ENCODE measurements at regions not wholly inside any gene's neighbourhood (a gene's known extent, or its start where the extent isn't known, plus 50 kb on each side); places are given as distances from the start of the nearest gene placed in this dataset.
"Not testable (repeated sequence)": the region's sequence is repeated elsewhere in the genome, so short reads cannot be mapped to it uniquely, and the experiment has no call there.

DNA sequence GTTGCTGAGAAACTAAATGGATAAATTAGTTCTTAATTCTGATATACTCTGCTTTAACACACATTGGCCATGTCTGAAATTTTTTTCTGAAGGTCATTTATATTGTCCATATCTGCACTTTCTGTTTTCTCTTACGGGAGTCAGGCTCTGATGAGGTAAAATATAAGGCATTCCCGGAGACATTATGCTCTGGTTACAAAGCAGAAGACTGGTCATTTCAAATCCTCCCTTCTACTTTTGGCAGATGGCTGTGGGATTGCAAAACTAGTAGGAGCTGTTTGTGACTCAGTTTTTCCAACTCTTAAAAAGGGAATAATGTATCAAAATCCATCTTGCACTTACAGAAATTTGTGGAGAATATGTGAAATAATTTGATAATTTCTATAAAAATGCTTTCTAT, 92.2 kb upstream of the CPHXL start:
- H3K36me3 ChIP-seq (ENCODE audit: insufficient read depth, low read length) = no peaks in the 10 kb centered on the region
- H3K9me2 ChIP-seq (ENCODE audit: insufficient read depth, low read length) = no peaks in the 10 kb centered on the region
- H3K27ac ChIP-seq (ENCODE audit: low read depth, low read length, poor library complexity, severe bottlenecking) = no peak overlapping the region
- TF ChIP-seq EZH2phosphoT487 (IDR thresholded peaks at IDR 0.05; ENCODE audit: borderline replicate concordance, low read depth, low read length) = no peak
- TF ChIP-seq, protein P1, sequence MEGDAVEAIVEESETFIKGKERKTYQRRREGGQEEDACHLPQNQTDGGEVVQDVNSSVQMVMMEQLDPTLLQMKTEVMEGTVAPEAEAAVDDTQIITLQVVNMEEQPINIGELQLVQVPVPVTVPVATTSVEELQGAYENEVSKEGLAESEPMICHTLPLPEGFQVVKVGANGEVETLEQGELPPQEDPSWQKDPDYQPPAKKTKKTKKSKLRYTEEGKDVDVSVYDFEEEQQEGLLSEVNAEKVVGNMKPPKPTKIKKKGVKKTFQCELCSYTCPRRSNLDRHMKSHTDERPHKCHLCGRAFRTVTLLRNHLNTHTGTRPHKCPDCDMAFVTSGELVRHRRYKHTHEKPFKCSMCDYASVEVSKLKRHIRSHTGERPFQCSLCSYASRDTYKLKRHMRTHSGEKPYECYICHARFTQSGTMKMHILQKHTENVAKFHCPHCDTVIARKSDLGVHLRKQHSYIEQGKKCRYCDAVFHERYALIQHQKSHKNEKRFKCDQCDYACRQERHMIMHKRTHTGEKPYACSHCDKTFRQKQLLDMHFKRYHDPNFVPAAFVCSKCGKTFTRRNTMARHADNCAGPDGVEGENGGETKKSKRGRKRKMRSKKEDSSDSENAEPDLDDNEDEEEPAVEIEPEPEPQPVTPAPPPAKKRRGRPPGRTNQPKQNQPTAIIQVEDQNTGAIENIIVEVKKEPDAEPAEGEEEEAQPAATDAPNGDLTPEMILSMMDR (conservative IDR thresholded peaks at IDR 0.05; ENCODE audit: low read length) = no peak
- intact Hi-C loops (cut with micrococcal nuclease; ENCODE audit: unreplicated experiment) = no loop called here
- no peaks in the 10 kb centered on the region for H3K4me1 ChIP-seq (ENCODE audit: insufficient read depth, low read length, poor library complexity, severe bottlenecking)
- no peak for DNase-seq (ENCODE audit: low spot score)
- H3K9me3 ChIP-seq (ENCODE audit: low read length) = no peaks in the 10 kb centered on the region
- H4K20me1 ChIP-seq (ENCODE audit: insufficient read depth, low read length) = no peaks in the 10 kb centered on the region
- ChIA-PET CTCF (ENCODE audit: unreplicated experiment) (no interaction called here), POLR2A (interaction anchor here (0.9 kb wide), 1 partner anchor 10 kb away, joined by 4 read pairs; no protein-coding TSS in a partner anchor)
- no TSS peak for BruUV-seq (replicated peaks)
- no peak overlapping the region for H2AFZ ChIP-seq (ENCODE audit: low read length)
- no peaks in the 10 kb centered on the region for H3K79me2 ChIP-seq (ENCODE audit: insufficient read depth, low read depth, low read length)
- no peak overlapping the region for H3K4me2 ChIP-seq (ENCODE audit: low read length)
- no peak overlapping the region for H3K4me3 ChIP-seq (ENCODE audit: low read depth, low read length, poor library complexity, severe bottlenecking)

DNA sequence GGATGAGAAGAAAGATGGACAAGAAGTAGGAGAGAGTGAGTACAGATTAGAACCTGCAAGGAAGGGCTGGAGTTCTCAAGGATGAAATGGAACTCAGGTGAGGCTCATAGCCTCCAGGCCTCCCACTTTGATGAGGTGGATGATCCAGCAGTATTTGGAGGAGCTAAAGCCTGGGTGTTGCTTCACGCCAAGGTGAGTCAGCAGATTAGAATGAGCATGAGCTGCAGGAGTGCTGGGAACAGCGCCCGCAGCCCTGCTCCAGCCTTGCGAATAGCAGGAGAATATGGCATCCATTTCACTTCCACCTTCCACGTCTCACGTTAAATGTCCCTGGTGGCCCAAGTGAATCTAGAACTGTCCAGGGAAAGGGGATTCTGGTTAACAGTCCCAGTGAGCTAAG, 94.4 kb upstream of the CPHXL start:
- no peaks in the 10 kb centered on the region for H3K9me2 ChIP-seq (ENCODE audit: insufficient read depth, low read length)
- CTCF ChIA-PET (ENCODE audit: unreplicated experiment) = no interaction called here
- H3K4me3 ChIP-seq (ENCODE audit: low read depth, low read length, poor library complexity, severe bottlenecking) = no peak overlapping the region
- DNase-seq (ENCODE audit: low spot score) = no peak
- no peak overlapping the region for H2AFZ ChIP-seq (ENCODE audit: low read length)
- POLR2A ChIA-PET = interaction anchor here (0.6 to 1.2 kb wide), 2 partner anchors 9 to 1571 kb away, joined by 3 read pairs; no protein-coding TSS in a partner anchor
- H3K36me3 ChIP-seq (ENCODE audit: insufficient read depth, low read length) = no peaks in the 10 kb centered on the region
- intact Hi-C loops (cut with micrococcal nuclease; ENCODE audit: unreplicated experiment) = no loop called here
- no TSS peak for BruUV-seq (replicated peaks)
- H3K27ac ChIP-seq (ENCODE audit: low read depth, low read length, poor library complexity, severe bottlenecking) = no peak overlapping the region
- H3K4me1 ChIP-seq (ENCODE audit: insufficient read depth, low read length, poor library complexity, severe bottlenecking) = no peaks in the 10 kb centered on the region
- TF ChIP-seq EZH2phosphoT487 (IDR thresholded peaks at IDR 0.05; ENCODE audit: borderline replicate concordance, low read depth, low read length) = no peak
- TF ChIP-seq, protein P1 (conservative IDR thresholded peaks at IDR 0.05; ENCODE audit: low read length) = no peak
- H3K79me2 ChIP-seq (ENCODE audit: insufficient read depth, low read depth, low read length) = no peaks in the 10 kb centered on the region
- H4K20me1 ChIP-seq (ENCODE audit: insufficient read depth, low read length) = no peaks in the 10 kb centered on the region
- no peaks in the 10 kb centered on the region for H3K9me3 ChIP-seq (ENCODE audit: low read length)
- no peak overlapping the region for H3K4me2 ChIP-seq (ENCODE audit: low read length)

DNA sequence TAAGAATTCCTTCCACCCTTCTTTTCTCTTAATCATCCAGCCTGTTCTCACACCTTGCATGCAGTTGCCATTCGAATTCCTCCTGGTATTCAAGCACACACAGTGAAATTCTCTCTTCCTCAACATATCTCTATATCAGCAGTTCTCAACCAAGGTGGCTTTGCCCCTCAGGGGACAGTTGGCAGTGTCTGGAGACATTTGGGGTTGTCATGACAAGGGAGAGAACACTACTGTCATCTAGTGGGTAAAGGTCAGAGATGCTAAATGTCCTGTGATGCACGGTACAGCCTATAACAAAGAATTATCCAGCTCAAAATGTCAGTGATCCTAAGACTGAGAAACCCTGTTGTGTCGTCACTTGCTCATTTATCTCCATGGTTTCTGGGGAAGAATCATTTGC, 94.8 kb upstream of the CPHXL start:
- ChIA-PET POLR2A (interaction anchor here (0.6 to 1.2 kb wide), 2 partner anchors 9 to 1570 kb away, joined by 3 read pairs; no protein-coding TSS in a partner anchor), CTCF (ENCODE audit: unreplicated experiment) (no interaction called here)
- no peaks in the 10 kb centered on the region for H3K36me3 ChIP-seq (ENCODE audit: insufficient read depth, low read length)
- no peaks in the 10 kb centered on the region for H4K20me1 ChIP-seq (ENCODE audit: insufficient read depth, low read length)
- BruUV-seq (replicated peaks) = no TSS peak
- DNase-seq (ENCODE audit: low spot score) = peak; percentile 2
- H3K4me3 ChIP-seq (ENCODE audit: low read depth, low read length, poor library complexity, severe bottlenecking) = no peak overlapping the region
- H3K4me1 ChIP-seq (ENCODE audit: insufficient read depth, low read length, poor library complexity, severe bottlenecking) = no peaks in the 10 kb centered on the region
- no peaks in the 10 kb centered on the region for H3K79me2 ChIP-seq (ENCODE audit: insufficient read depth, low read depth, low read length)
- H3K9me3 ChIP-seq (ENCODE audit: low read length) = no peaks in the 10 kb centered on the region
- TF ChIP-seq, protein P1 (conservative IDR thresholded peaks at IDR 0.05; ENCODE audit: low read length) = 0 out of 2 replicates have a peak, but pooled peaks have one; percentile 21
- TF ChIP-seq EZH2phosphoT487 (IDR thresholded peaks at IDR 0.05; ENCODE audit: borderline replicate concordance, low read depth, low read length) = no peak
- no peak overlapping the region for H3K4me2 ChIP-seq (ENCODE audit: low read length)
- intact Hi-C loops (cut with micrococcal nuclease; ENCODE audit: unreplicated experiment) = no loop called here
- no peak overlapping the region for H2AFZ ChIP-seq (ENCODE audit: low read length)
- no peak overlapping the region for H3K27ac ChIP-seq (ENCODE audit: low read depth, low read length, poor library complexity, severe bottlenecking)
- H3K9me2 ChIP-seq (ENCODE audit: insufficient read depth, low read length) = no peaks in the 10 kb centered on the region

DNA sequence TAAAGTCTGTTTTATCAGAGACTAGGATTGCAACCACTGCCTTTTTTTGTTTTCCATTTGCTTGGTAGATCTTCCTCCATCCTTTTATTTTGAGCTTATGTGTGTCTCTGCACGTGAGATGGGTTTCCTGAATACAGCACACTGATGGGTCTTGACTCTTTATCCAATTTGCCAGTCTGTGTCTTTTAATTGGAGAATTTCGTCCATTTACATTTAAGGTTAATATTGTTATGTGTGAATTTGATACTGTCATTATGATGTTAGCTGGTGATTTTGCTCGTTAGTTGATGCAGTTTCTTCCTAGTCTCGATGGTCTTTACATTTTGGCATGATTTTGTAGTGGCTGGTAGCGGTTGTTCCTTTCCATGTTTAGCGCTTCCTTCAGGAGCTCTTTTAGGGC, 99.5 kb upstream of the CPHXL start:
- CTCF ChIA-PET (ENCODE audit: unreplicated experiment); BruUV-seq (replicated peaks): not testable (repeated sequence)

More for the DNA sequence above, 99.5 kb upstream of the CPHXL start:
- POLR2A ChIA-PET; H3K4me1 ChIP-seq (ENCODE audit: insufficient read depth, low read length, poor library complexity, severe bottlenecking); intact Hi-C loops (cut with micrococcal nuclease; ENCODE audit: unreplicated experiment); H3K9me3 ChIP-seq (ENCODE audit: low read length); H3K9me2 ChIP-seq (ENCODE audit: insufficient read depth, low read length); H3K27ac ChIP-seq (ENCODE audit: low read depth, low read length, poor library complexity, severe bottlenecking); H4K20me1 ChIP-seq (ENCODE audit: insufficient read depth, low read length); H3K4me2 ChIP-seq (ENCODE audit: low read length); H3K79me2 ChIP-seq (ENCODE audit: insufficient read depth, low read depth, low read length); H3K4me3 ChIP-seq (ENCODE audit: low read depth, low read length, poor library complexity, severe bottlenecking); DNase-seq (ENCODE audit: low spot score); H2AFZ ChIP-seq (ENCODE audit: low read length); H3K36me3 ChIP-seq (ENCODE audit: insufficient read depth, low read length): not testable (repeated sequence)
